ENCODE measurements at regions not wholly inside any gene's neighbourhood (a gene's known extent, or its start where the extent isn't known, plus 50 kb on each side); places are given as distances from the start of the nearest gene placed in this dataset.

- DNase-seq (ENCODE audit: low spot score) = no peak
Measured at GRCh38 chr2:8486141-8486540, 195.7 kb upstream of the ID2 start.

DNA sequence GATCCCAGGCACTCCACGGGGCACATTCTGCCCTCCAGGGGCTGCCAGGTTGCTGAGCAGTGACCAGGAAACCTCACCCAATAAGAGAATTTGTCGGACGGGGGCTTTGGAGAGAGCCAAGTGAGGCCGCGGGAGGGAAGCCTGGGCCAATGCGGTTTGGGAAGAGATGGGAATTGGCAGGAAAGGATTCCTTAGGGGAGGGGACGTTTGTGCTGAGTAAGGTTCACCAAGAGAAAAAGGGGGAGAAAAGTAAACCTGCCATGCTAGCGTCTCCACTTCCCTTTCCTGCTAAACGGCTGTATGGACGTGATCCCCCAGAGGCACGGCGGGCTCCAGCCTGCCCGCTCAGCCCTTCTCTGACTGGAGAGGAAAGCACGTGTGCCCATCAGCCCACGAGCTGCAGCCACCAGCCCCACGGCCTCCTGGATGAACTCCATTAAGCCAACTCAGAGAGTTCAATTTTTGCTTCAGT is 194.4 kb upstream of the ID2 start:
- DNase-seq (ENCODE audit: low spot score) = no peak

- DNase-seq (ENCODE audit: low spot score) = no peak
Measured at GRCh38 chr2:8488001-8488738, 193.7 kb upstream of the ID2 start.

GRCh38 chr2:8489221-8489620 is 192.6 kb upstream of the ID2 start:
- no peak for DNase-seq (ENCODE audit: low spot score)

GRCh38 chr2:8489751-8490150 is 192.1 kb upstream of the ID2 start:
- no peak for DNase-seq (ENCODE audit: low spot score)

DNA sequence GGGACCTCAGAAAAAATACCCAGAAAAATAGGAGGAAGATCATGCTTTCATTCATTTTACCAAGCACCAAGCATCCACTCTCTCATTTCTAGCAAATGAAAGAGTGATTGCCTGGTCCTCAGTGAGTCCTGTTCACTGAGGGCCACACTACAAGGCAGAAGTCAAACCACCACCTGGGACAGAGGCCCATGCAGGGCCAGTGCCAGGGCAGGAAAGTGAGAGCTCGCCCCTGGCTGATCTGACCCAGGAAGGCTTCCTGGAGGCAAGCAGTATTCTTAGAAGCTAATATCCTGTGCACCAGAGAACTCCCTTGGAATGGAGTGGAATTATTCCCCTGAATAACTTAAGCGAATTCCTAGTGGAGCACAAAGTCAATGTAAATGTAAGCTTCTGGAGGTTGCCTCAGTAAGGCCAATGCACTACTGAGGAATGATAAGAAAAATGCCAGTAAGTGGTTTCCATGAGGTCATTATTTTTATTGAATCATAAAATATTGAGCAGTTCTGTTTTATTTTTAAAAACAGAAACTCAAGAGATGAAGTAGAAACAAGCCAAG is 191.6 kb upstream of the ID2 start:
- no peak for DNase-seq (ENCODE audit: low spot score)

DNA sequence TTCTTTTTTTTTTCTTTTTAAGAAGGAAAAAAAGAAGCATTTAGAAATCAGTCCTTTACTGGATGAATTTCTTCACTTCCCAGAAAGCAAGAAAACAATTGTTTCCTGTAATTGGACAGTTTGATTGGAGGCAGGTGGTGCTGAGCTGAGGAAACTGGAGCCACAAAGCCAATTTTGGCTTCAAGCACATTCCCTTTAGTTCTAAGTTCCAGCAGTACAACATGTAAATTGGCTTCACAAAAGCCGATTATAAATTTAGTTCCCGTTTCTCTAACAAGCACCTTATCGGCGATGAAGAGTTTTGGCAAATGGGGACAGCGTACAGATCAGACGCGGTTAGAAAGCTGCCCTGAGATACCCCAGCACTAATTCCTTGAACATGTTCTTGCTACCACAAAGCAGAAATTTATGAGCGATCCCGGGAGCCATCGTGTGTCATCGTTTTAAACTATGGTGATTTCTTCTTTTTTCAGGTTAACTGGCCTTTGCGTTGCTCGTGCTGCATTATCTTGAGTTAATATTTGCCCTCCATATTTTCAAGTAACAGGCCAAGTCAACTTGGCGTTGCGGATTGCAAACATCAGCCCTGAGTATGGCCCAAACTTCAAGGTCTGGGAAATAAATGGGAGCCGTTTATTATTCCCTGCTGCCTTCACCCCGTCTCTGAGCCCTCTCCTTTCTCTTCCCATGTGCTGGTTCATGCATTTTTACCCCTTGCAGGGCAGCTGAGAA is 190.4 kb upstream of the ID2 start:
- DNase-seq (ENCODE audit: low spot score) = no peak

- no peak for DNase-seq (ENCODE audit: low spot score)
Measured at GRCh38 chr2:8494151-8494550, 187.7 kb upstream of the ID2 start.

DNA sequence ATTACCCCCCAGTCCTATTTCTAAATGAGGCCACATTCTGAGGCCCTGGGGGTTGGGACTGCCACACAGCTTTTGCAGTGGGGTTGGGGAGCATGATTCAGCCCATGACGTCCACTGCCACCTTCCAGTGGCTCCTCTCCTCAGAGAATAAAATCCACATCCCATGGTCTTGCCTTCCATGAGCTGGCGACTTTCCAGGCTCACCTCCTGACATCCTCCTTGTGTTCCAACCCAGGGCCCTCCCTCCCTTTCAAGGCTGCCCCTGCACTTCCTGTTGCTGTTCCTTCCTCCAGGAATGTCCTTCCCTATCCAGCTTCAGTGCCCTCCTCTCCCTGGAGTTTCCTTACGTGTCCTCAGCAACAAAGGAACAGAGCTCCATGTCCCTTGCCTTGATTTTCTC is 187.3 kb upstream of the ID2 start:
- no peak for DNase-seq (ENCODE audit: low spot score)

DNA sequence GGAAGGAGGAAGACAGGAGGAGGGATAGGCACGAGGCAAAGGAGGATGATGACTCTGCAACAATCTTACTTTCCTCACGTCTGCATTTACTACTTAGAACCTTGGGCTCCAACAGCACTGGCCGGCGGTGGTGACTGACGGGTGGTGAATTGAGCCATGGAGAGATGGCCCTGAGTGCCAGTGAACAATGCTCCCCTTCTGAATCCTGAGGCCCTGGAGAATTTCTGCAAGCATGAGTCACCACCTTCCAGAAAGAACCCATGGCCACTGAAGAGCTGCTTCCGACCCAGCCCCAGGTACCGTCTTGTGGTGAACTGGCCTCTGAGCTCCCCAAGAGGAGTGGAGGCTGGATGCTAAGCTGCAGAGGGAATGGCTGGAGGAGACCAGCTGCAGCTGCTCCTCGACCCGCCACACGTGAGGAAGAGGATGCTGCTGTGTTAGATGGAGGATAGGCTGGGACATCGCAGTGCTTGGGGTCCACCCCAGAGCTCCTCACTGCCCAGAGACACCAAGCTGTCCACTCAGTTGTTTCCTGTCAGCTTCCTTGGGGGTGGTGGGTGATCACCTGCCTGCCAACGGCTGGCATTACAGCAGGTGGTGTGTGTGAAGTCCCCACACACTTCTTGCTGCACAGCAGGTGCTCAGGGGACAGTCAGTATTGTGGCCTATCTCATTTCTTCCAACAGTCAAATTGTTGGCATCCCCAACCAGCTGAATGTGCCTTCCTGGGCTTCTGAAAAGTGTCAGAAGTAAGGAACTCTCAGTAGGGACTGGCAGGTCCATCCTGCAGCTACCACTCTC is 186.5 kb upstream of the ID2 start:
- DNase-seq (ENCODE audit: low spot score) = no peak

DNA sequence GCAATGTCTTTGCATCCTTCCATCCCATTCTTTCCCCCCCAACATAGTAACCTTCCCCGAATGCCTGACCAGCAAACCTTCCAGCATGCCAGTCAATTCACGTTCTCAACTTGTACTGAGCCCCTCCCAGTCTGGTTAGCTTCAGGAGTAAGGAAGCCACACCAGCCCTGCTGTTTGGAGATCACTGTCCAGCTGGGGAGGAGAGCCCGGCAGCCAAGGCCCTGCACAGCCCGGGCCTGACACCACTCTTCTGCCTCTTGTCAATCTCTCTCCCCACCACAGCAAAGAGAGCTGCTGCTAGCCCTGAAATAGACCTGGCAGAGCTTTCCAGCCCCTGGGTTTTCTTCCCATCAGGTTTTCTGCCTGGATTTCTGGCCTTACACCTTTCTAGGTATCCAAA is 185.8 kb upstream of the ID2 start:
- DNase-seq (ENCODE audit: low spot score) = no peak

- DNase-seq (ENCODE audit: low spot score) = no peak
Measured at GRCh38 chr2:8496617-8497016, 185.2 kb upstream of the ID2 start.

- no peak for DNase-seq (ENCODE audit: low spot score)
Measured at GRCh38 chr2:8498994-8499393, 182.9 kb upstream of the ID2 start.

- no peak for DNase-seq (ENCODE audit: low spot score)
Measured at GRCh38 chr2:8500124-8501054, 181.5 kb upstream of the ID2 start.

DNA sequence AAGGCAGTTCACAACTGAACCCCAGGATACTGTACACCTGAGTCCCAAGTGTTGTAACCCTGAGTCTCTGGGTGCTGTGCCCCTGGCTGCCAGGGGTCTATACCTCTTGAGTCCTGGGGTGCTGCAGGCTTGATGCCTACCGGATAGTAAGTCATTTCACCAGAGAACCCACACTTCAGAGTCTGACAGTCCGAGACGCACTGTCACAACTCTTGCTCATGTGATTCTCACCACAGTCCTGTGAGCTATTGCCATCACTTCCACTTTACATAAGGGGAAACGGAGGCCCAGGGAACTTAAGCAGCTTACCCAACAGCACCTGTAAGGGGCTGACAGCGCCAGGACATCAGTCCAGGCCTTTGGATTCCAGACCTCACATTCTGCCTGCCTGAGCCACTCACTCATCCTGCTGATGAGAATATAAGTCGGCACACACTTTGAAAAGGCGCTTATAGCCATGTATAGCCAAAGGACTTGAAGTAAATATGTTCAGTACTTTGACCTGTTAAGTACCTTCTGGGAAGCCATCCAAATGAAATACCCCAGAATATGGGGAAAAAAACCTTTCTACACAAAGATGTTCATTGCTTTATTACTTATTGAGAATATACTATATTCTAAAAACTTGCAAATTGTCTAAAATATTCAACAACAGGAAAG is 180.7 kb upstream of the ID2 start:
- no peak for DNase-seq (ENCODE audit: low spot score)

- DNase-seq (ENCODE audit: low spot score) = no peak
Measured at GRCh38 chr2:8502316-8502715, 179.5 kb upstream of the ID2 start.

GRCh38 chr2:8505311-8505920 is 176.4 kb upstream of the ID2 start:
- no peak for DNase-seq (ENCODE audit: low spot score)

DNA sequence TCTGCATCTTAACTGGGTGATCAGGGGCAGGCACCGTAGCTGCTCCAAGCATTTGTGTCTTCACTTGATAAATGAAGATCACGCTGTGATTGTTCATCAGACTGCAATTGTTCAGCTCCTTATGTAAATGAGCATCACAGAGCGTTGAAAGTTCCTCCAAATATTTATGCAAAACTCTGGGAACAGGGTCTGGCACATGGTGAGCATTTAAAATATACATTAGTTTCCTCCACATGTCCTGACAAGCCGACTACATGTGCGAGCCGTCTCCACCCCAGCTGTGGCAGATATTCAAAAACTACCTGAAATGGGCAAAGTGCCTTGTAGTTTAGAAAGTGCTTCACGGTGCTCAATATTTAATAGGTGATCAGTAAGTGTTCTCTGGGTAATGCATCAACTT is 175.1 kb upstream of the ID2 start:
- no peak for DNase-seq (ENCODE audit: low spot score)

- DNase-seq (ENCODE audit: low spot score) = no peak
Measured at GRCh38 chr2:8508766-8509165, 173.1 kb upstream of the ID2 start.

DNA sequence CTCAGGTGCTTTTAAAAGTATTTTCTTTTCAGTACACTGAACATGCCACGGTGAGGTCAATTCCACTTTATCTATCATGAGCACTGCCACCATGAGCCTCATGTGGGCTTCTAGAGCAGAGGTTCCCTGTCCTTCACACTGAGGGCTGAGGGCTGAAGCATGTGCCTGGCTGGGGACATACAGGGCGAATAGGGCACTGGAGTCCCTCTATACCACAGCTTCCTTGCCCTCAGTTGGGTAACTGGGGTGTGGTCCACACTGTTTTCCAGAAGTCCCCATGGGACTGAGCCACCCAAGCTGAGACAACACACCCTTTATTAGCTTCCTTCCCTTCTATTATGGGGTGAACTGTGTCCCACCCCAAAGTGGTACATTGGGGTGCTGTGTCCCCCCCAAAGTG is 172.2 kb upstream of the ID2 start:
- DNase-seq (ENCODE audit: low spot score) = no peak

Data from SK-N-DZ (cell line).